COR-L47 (cell line): ENCODE measurements at regions not wholly inside any gene's neighbourhood (a gene's known extent, or its start where the extent isn't known, plus 50 kb on each side); places are given as distances from the start of the nearest gene placed in this dataset.

Source experiments
- DNase-seq: peaks from one replicate; lab custom pipeline; 2025; lab: John Stamatoyannopoulos, UW

GRCh38 chr7:86972072-86972471, 87.4 kb downstream of the ELAPOR2 start:
- no peak for DNase-seq

GRCh38 chr7:86970986-86971385, 88.5 kb downstream of the ELAPOR2 start:
- DNase-seq: no peak

DNA sequence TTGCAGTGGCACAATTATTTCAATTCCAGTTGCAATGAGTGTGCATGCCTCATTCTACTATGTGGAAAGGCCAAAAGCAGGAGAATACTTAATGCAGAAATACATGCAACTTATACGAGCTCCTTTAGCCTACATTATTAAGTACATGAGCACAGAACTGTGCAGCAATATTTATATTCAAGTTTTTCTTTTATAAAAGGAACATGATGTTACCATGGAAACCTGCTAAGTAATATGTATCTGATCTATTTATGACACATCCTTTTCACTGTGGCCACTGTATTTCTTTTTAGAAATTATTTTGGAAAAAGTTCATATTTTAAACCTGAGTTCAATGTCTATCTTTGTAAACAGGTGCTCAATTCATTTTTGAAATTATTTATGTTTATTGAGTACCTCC, 88.9 kb downstream of the ELAPOR2 start:
- DNase-seq: no peak

DNA sequence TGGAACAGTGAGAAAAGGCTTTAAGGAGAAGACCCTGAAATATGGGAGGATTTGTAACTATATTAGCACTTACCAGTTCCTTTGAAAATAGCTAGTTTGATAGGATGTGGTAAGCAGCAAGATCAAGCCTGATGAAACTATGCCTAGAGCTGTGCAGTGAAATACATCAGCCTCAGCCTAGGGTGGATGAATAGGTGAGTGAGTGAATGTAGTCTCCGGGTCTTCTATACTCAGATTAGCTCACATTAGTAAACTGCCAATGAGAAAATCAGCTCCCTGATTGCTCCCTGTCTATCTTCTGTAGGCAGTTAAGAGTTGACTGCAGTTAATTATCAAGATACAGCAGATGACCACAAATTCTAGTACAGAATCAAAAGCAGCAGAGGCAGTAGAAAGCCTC, 89.6 kb downstream of the ELAPOR2 start:
- DNase-seq: no peak

DNA sequence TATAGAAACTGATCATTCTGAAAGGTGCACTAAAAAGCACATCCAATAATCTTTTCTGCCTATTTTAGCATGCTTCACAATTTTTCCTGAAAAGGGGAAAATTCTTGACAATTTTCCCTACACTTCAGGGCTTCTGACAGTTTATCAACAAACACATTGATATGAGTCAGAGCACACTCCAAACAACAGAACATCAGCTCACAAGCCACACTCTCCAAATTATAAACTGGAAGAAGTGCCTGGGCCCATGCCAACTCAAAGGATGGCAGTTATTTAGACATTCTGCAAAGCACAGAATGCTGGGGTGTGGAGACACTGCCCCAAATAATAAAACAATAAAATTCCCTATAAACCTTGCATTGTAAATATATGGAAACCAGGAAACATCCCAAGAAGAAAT, 90.8 kb downstream of the ELAPOR2 start:
- DNase-seq: no peak

- no peak for DNase-seq
These were observed 92.5 kb downstream of the ELAPOR2 start for GRCh38 chr7:86966916-86967315.

DNA sequence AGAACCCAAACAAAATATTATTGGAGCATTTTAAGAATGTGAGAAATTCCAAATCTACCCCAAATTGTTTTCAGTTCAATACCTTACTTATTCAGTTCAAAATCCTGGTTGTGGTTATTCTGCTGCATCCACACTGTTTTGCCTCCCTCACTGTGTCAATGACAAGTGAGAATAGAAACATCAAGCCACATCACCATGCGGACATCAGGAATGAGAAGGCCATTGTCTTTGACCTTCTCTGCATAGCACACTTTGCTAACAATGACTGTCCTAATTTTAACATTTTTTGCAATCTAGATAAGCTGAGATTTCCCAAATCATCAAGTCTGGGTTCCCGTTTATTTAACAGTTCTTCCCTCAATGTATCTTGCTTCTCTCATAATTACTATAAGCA, 93.7 kb downstream of the ELAPOR2 start:
- DNase-seq: no peak

GRCh38 chr7:86964973-86965726, 94.3 kb downstream of the ELAPOR2 start:
- no peak for DNase-seq

GRCh38 chr7:86963599-86964230, 95.7 kb downstream of the ELAPOR2 start:
- DNase-seq: no peak

DNA sequence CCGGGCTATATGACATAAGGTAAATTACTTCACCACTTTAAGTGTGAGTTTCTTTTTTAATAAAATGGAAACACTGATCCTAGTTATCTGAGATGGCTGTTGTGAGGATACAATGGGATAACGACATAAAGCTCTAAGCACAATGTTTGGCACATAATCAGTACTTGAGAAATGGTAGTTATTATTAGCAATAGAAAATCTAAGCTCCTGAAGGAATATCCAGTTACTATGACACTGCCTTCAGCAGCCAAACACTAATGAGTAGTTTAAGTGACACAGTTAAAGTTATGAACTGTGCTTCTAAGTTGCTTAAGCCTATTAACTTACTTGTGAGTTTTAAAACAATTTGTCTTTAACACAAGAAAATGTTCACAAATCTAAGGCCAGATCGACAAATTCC, 96.8 kb downstream of the ELAPOR2 start:
- DNase-seq: no peak

DNA sequence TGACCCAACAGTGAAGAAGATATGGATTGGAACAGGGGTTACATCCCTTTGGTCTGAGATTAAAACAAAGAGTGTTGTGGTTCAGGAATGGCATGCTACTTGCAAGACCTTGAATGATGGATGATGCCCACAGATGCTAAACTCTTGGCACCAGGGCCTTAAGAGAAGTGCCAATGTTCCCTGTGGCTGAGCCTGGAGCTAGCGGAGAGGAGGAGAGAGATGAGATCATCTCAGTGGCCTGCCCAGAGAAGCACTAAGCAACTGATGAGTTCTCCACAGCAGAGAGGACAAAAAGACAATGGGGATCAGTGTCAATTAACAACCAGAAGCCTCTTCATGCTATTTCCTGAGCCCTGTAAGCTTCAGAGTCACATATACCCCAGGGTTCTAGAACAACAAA, 97.8 kb downstream of the ELAPOR2 start:
- DNase-seq: no peak

DNA sequence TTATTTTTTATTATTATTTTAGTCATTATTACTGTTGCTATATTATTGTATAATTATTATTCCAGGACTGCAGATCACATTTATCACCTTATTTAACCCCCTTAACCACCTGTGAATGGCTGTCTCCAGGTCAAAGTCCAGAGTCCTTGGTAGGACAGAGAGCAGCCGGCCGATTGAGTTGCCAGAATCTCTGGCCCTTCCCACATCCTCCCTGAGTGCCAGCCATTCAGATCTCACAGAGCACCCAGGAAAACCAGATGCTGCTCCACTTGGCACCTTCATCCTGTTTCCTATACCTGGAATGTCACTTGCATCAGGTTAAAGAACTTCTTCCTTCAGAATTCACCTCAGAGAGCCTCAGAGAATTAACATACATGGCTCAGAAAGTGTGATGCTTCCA, 101.1 kb downstream of the ELAPOR2 start:
- no peak for DNase-seq

- DNase-seq: no peak
These were observed 102.9 kb downstream of the ELAPOR2 start for GRCh38 chr7:86956567-86956966.

GRCh38 chr7:86955895-86956503, 103.5 kb downstream of the ELAPOR2 start:
- no peak for DNase-seq

DNA sequence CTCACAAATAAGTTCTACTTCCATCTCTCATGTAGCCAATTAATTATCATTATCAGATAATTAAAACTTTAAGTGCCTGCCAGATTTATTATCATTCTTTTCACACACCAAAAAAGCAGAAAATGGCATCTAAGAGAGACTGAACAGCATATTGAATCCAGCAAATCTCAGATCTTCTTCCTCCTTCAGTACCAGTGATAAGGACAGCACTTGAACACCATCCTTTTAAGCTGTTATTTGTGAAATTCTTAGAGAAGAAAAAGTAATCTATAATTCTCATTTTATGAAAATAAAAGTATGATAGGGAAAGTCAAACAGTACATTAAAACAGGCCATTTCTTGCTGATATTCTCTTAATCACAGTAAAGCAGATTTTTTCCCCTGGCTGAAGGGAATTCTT, 104.5 kb downstream of the ELAPOR2 start:
- DNase-seq: no peak

- no peak for DNase-seq
These were observed 105.7 kb downstream of the ELAPOR2 start for GRCh38 chr7:86953653-86954336.

GRCh38 chr7:86953219-86953618, 106.2 kb downstream of the ELAPOR2 start:
- DNase-seq: no peak

DNA sequence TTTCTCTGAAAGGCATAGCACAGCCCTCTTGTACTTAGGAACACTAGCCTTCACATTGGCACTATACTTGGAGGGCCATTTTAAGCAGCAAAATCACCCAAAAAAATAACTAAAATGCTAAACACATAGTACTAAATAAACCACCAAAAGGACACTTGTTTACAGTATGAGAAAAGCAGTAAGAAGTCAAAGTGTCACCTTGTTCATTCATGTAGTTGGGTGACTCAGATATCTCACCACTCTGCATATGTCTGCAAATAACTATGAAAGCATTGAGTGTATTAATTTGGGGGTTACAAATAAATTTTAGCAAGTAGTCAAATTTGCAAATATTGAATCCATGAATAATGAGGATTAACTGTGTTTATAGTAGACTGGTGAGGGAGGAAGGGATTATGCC, 107.6 kb downstream of the ELAPOR2 start:
- no peak for DNase-seq

GRCh38 chr7:86950944-86951343, 108.5 kb downstream of the ELAPOR2 start:
- DNase-seq: no peak

GRCh38 chr7:86950360-86950759, 109.1 kb downstream of the ELAPOR2 start:
- no peak for DNase-seq

- no peak for DNase-seq
These were observed 109.6 kb downstream of the ELAPOR2 start for GRCh38 chr7:86949779-86950260.

GRCh38 chr7:86949052-86949778, 110.2 kb downstream of the ELAPOR2 start:
- DNase-seq: no peak
